BLaER1 (cell line): ENCODE measurements at regions not wholly inside any gene's neighbourhood (a gene's known extent, or its start where the extent isn't known, plus 50 kb on each side); places are given as distances from the start of the nearest gene placed in this dataset.
A peak's percentile ranks its signal among the peaks of the same experiment; 100 is the strongest.

Experiments used
- H3K27ac ChIP-seq: shearing (Covaris generic); formaldehyde crosslinking; 2 replicates; pipeline ENCODE4 v1.8.1; 2022
- H3K27me3 ChIP-seq: shearing (Covaris generic); formaldehyde crosslinking; 2 replicates; pipeline ENCODE4 v1.8.1; 2022
- H3K36me3 ChIP-seq: shearing (Covaris generic); formaldehyde crosslinking; 2 replicates; pipeline ENCODE4 v1.8.1; 2022
- H3K4me1 ChIP-seq: shearing (Covaris generic); formaldehyde crosslinking; 2 replicates; pipeline ENCODE4 v1.8.1; 2022
- H3K4me2 ChIP-seq: shearing (Covaris generic); formaldehyde crosslinking; 2 replicates; pipeline ENCODE4 v1.8.1; 2022
- H3K4me3 ChIP-seq: shearing (Covaris generic); formaldehyde crosslinking; 2 replicates; pipeline ENCODE4 v1.8.1; 2022
- H3K9ac ChIP-seq: shearing (Covaris generic); formaldehyde crosslinking; 2 replicates; pipeline ENCODE4 v1.8.1; 2022
- H3K9me3 ChIP-seq: shearing (Covaris generic); formaldehyde crosslinking; 2 replicates; pipeline ENCODE4 v1.8.1; 2022
- H4K20me1 ChIP-seq: shearing (Covaris generic); formaldehyde crosslinking; 2 replicates; pipeline ENCODE4 v1.8.1; 2022
- Cebpa-rat ChIP-seq: shearing (Covaris generic); IDR thresholded peaks from 2 replicates; pipeline ENCODE4 v1.8.1; 2022

DNA sequence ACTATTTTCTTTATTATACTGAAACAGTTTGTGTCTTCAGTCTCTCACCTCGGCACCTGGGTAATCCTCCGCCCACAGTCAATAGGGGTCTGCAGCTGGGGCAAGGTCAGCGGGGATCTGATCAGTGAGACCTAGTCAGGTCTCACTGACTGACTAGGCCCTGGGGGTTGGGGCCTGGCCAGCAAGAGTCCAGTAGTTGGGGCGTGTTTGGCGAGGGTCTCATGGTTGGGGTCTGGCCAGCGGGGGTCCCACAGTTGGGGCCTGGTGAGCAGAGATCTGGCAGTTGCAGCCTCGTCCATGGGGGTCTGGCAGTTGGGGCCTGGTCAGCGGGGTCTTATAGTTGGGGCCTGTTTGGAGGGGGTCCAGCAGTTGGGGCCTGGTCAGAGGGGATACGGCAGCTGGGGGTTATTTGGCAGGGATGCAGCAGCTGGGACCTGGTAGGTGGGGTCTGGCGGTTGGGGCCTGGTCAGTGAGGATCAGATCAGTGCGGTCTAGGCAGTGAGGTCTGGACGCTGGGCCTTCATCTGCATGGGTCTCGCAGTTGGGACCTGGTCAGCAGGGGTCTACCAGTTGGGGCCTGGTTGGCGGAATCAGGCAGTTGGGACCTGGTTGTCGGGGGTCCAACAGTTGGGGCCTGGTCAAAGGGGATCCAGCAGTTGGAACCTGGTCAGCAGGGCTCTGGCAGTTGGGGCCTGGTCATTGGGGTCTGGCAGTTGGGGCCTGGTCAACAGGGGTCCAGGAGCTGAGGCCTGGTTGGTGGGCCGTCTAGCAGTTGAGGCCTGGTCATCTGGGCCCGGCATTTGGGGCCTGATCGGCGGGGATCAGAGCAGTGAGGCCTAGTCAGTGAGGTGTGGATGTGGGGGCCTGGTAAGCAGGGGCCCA is 61.1 kb upstream of the TPM4 start:
- Histone ChIP-seq H3K27ac (no peak overlapping the region), H3K9me3 (no peaks in the 10 kb centered on the region)

GRCh38 chr19:16015805-16016173 is 60.5 kb upstream of the TPM4 start:
- H3K27ac ChIP-seq, result no peak overlapping the region
- no peak for TF ChIP-seq Cebpa-rat
- H3K9me3 ChIP-seq, result no peaks in the 10 kb centered on the region
- no peak overlapping the region for H3K9ac ChIP-seq
- peaks cover 30% of the 10 kb centered on the region for H3K4me1 ChIP-seq
- no peaks in the 10 kb centered on the region for H4K20me1 ChIP-seq
- no peaks in the 10 kb centered on the region for H3K36me3 ChIP-seq
- H3K27me3 ChIP-seq, result no peaks in the 10 kb centered on the region
- H3K4me3 ChIP-seq, result no peak overlapping the region
- H3K4me2 ChIP-seq, result no peak overlapping the region

More for the DNA sequence above, 61.1 kb upstream of the TPM4 start:
- Histone ChIP-seq H3K9ac (no peak overlapping the region), H3K4me3 (no peak overlapping the region), H3K4me2 (no peak overlapping the region), H3K36me3 (no peaks in the 10 kb centered on the region), H4K20me1 (no peaks in the 10 kb centered on the region), H3K27me3 (no peaks in the 10 kb centered on the region), H3K4me1 (peaks cover 30% of the 10 kb centered on the region)
- TF ChIP-seq Cebpa-rat, result no peak

GRCh38 chr19:16016226-16017137 is 59.8 kb upstream of the TPM4 start:
- H3K4me1 ChIP-seq, result peaks cover 30% of the 10 kb centered on the region
- H3K4me3 ChIP-seq, result no peak overlapping the region
- no peak for TF ChIP-seq Cebpa-rat
- no peaks in the 10 kb centered on the region for H3K36me3 ChIP-seq
- H3K9me3 ChIP-seq, result no peaks in the 10 kb centered on the region
- no peaks in the 10 kb centered on the region for H4K20me1 ChIP-seq
- H3K9ac ChIP-seq, result no peak overlapping the region
- H3K4me2 ChIP-seq, result no peak overlapping the region
- no peak overlapping the region for H3K27ac ChIP-seq
- no peaks in the 10 kb centered on the region for H3K27me3 ChIP-seq

DNA sequence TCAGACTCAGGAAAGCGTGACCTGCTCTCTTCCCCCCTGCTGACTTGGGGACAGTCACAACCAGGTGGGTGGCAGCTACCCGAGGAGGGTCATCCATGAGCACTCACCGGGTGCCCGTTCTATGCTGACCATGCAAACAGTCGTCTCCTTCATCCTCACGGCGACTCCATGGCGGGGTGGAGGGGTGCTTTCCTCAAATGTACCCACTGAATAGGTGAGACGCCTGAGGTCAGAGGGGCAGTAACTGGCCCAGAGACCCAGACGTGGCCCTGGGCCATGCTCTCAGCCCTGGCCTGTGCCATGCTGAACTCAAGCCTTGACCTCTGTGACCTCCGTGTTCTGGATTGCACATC is 59.2 kb upstream of the TPM4 start:
- Histone ChIP-seq H4K20me1 (no peaks in the 10 kb centered on the region), H3K9ac (no peak overlapping the region), H3K4me1 (peaks cover 30% of the 10 kb centered on the region), H3K9me3 (no peaks in the 10 kb centered on the region), H3K27me3 (no peaks in the 10 kb centered on the region), H3K27ac (no peak overlapping the region), H3K36me3 (no peaks in the 10 kb centered on the region), H3K4me3 (no peak overlapping the region), H3K4me2 (no peak overlapping the region)
- no peak for TF ChIP-seq Cebpa-rat

GRCh38 chr19:16018106-16018755 is 58.1 kb upstream of the TPM4 start:
- TF ChIP-seq Cebpa-rat, result no peak
- Histone ChIP-seq H3K36me3 (no peaks in the 10 kb centered on the region), H3K9me3 (no peaks in the 10 kb centered on the region), H3K4me3 (no peak overlapping the region), H3K4me2 (no peak overlapping the region; the same call in 1 of the 2 replicates), H4K20me1 (no peaks in the 10 kb centered on the region), H3K27ac (no peak overlapping the region), H3K27me3 (no peaks in the 10 kb centered on the region), H3K9ac (no peak overlapping the region), H3K4me1 (peaks cover 30% of the 10 kb centered on the region)

GRCh38 chr19:16018801-16019551 is 57.3 kb upstream of the TPM4 start:
- Histone ChIP-seq H3K9ac (no peak overlapping the region), H3K27ac (no peak overlapping the region), H3K4me3 (no peak overlapping the region), H3K27me3 (no peaks in the 10 kb centered on the region), H3K4me1 (peaks cover 28% of the 10 kb centered on the region), H3K4me2 (0 out of 2 replicates have a peak overlapping the region, but pooled peaks have one; percentile 14), H4K20me1 (no peaks in the 10 kb centered on the region), H3K9me3 (no peaks in the 10 kb centered on the region), H3K36me3 (no peaks in the 10 kb centered on the region)
- no peak for TF ChIP-seq Cebpa-rat

GRCh38 chr19:16019691-16020448 is 56.4 kb upstream of the TPM4 start:
- Histone ChIP-seq H3K4me1 (peaks cover 23% of the 10 kb centered on the region; the same call in 1 of the 2 replicates), H3K4me2 (0 out of 2 replicates have a peak overlapping the region, but pooled peaks have one; percentile 14), H3K27ac (no peak overlapping the region), H3K27me3 (no peaks in the 10 kb centered on the region), H3K4me3 (no peak overlapping the region), H4K20me1 (no peaks in the 10 kb centered on the region), H3K9me3 (no peaks in the 10 kb centered on the region), H3K36me3 (no peaks in the 10 kb centered on the region), H3K9ac (no peak overlapping the region)
- no peak for TF ChIP-seq Cebpa-rat

- H3K9me3 ChIP-seq, result no peaks in the 10 kb centered on the region
- no peak overlapping the region for H3K4me3 ChIP-seq
- peaks cover 23% of the 10 kb centered on the region; the same call in 1 of the 2 replicates for H3K4me1 ChIP-seq
- TF ChIP-seq Cebpa-rat, result no peak
- no peak overlapping the region for H3K9ac ChIP-seq
- H3K4me2 ChIP-seq, result no peak overlapping the region
- no peaks in the 10 kb centered on the region for H3K27me3 ChIP-seq
- H3K36me3 ChIP-seq, result no peaks in the 10 kb centered on the region
- H4K20me1 ChIP-seq, result no peaks in the 10 kb centered on the region
- H3K27ac ChIP-seq, result no peak overlapping the region
These were observed 54.5 kb upstream of the TPM4 start for GRCh38 chr19:16021796-16022195.
